ENCODE measurements at regions not wholly inside any gene's neighbourhood (a gene's known extent, or its start where the extent isn't known, plus 50 kb on each side); places are given as distances from the start of the nearest gene placed in this dataset.

GRCh38 chr11:113634940-113635575, 71.0 kb downstream of the TMPRSS5 start:
- Histone ChIP-seq H3K27ac (no peak overlapping the region), H3K4me3 (no peak overlapping the region)

GRCh38 chr11:113632981-113633380, 73.1 kb downstream of the TMPRSS5 start:
- Histone ChIP-seq H3K4me3 (no peak overlapping the region), H3K27ac (no peak overlapping the region)

GRCh38 chr11:113629562-113629961, 76.5 kb downstream of the TMPRSS5 start:
- no peak overlapping the region for H3K4me3 ChIP-seq
- no peak overlapping the region for H3K27ac ChIP-seq

GRCh38 chr11:113628912-113629311, 77.2 kb downstream of the TMPRSS5 start:
- Histone ChIP-seq H3K27ac (no peak overlapping the region), H3K4me3 (no peak overlapping the region)

GRCh38 chr11:113627946-113628345, 78.2 kb downstream of the TMPRSS5 start:
- Histone ChIP-seq H3K27ac (no peak overlapping the region), H3K4me3 (no peak overlapping the region)

- H3K27ac ChIP-seq, result no peak overlapping the region
- H3K4me3 ChIP-seq, result no peak overlapping the region
These were observed 78.8 kb downstream of the TMPRSS5 start for GRCh38 chr11:113627297-113627696.

- no peak overlapping the region for H3K27ac ChIP-seq
- no peak overlapping the region for H3K4me3 ChIP-seq
These were observed 79.4 kb downstream of the TMPRSS5 start for GRCh38 chr11:113626736-113627135.

- no peak overlapping the region for H3K4me3 ChIP-seq
- no peak overlapping the region for H3K27ac ChIP-seq
These were observed 83.0 kb downstream of the TMPRSS5 start for GRCh38 chr11:113623114-113623513.

GRCh38 chr11:113618360-113618759, 87.7 kb downstream of the TMPRSS5 start:
- Histone ChIP-seq H3K27ac (no peak overlapping the region), H3K4me3 (no peak overlapping the region)

- no peak overlapping the region for H3K27ac ChIP-seq
- H3K4me3 ChIP-seq, result no peak overlapping the region
These were observed 90.3 kb downstream of the TMPRSS5 start for GRCh38 chr11:113615773-113616172.

GRCh38 chr11:113615098-113615497, 91.0 kb downstream of the TMPRSS5 start:
- H3K4me3 ChIP-seq, result no peak overlapping the region
- no peak overlapping the region for H3K27ac ChIP-seq

GRCh38 chr11:113614097-113614496, 92.0 kb downstream of the TMPRSS5 start:
- H3K27ac ChIP-seq, result no peak overlapping the region

GRCh38 chr11:113613619-113614018, 92.5 kb downstream of the TMPRSS5 start:
- no peak overlapping the region for H3K4me3 ChIP-seq
- H3K27ac ChIP-seq, result no peak overlapping the region

More at GRCh38 chr11:113614097-113614496, 92.0 kb downstream of the TMPRSS5 start:
- H3K4me3 ChIP-seq, result no peak overlapping the region

- H3K27ac ChIP-seq, result no peak overlapping the region
- H3K4me3 ChIP-seq, result no peak overlapping the region
These were observed 101.9 kb downstream of the TMPRSS5 start for GRCh38 chr11:113604186-113604585.

- Histone ChIP-seq H3K27ac (no peak overlapping the region), H3K4me3 (no peak overlapping the region)
These were observed 102.6 kb downstream of the TMPRSS5 start for GRCh38 chr11:113603277-113604059.

- no peak overlapping the region for H3K4me3 ChIP-seq
- no peak overlapping the region for H3K27ac ChIP-seq
These were observed 103.6 kb downstream of the TMPRSS5 start for GRCh38 chr11:113602483-113602882.

GRCh38 chr11:113596658-113597057, 109.5 kb downstream of the TMPRSS5 start:
- Histone ChIP-seq H3K4me3 (no peak overlapping the region), H3K27ac (no peak overlapping the region)

- Histone ChIP-seq H3K4me3 (no peak overlapping the region), H3K27ac (no peak overlapping the region)
These were observed 110.1 kb downstream of the TMPRSS5 start for GRCh38 chr11:113595810-113596594.

- Histone ChIP-seq H3K27ac (no peak overlapping the region), H3K4me3 (no peak overlapping the region)
These were observed 112.3 kb downstream of the TMPRSS5 start for GRCh38 chr11:113593698-113594308.

GRCh38 chr11:113591117-113591516, 115.0 kb downstream of the TMPRSS5 start:
- no peak overlapping the region for H3K27ac ChIP-seq
- H3K4me3 ChIP-seq, result no peak overlapping the region
